Breast epithelium (tissue), 3 donors: ENCODE measurements at regions not wholly inside any gene's neighbourhood (a gene's known extent, or its start where the extent isn't known, plus 50 kb on each side); places are given as distances from the start of the nearest gene placed in this dataset.
A peak's percentile ranks its signal among the peaks of the same experiment; 100 is the strongest.

Experiments used
- POLR2A ChIP-seq: fragments of 450-650 bp; IDR thresholded peaks from one replicate; pipeline ENCODE4 v1.6.1; 2016; ENCODE audit warnings: antibody characterized with exemption, mild to moderate bottlenecking, moderate library complexity
- POLR2AphosphoS5 ChIP-seq, 3 donors: sonication (generic); formaldehyde crosslinking; IDR thresholded peaks; one replicate each; pipeline ENCODE4 v1.6.1; 2017; ENCODE audit warnings: antibody characterized with exemption in 3 of 3
- TF ChIP-seq, protein P1 (sequence below), 3 donors: fragments of 450-650 bp; IDR thresholded peaks; one replicate each; pipeline ENCODE4 v1.5.1; 2016 to 2017; ENCODE audit warnings: antibody characterized with exemption in 3 of 3, mild to moderate bottlenecking in 3 of 3, moderate library complexity in 3 of 3

DNA sequence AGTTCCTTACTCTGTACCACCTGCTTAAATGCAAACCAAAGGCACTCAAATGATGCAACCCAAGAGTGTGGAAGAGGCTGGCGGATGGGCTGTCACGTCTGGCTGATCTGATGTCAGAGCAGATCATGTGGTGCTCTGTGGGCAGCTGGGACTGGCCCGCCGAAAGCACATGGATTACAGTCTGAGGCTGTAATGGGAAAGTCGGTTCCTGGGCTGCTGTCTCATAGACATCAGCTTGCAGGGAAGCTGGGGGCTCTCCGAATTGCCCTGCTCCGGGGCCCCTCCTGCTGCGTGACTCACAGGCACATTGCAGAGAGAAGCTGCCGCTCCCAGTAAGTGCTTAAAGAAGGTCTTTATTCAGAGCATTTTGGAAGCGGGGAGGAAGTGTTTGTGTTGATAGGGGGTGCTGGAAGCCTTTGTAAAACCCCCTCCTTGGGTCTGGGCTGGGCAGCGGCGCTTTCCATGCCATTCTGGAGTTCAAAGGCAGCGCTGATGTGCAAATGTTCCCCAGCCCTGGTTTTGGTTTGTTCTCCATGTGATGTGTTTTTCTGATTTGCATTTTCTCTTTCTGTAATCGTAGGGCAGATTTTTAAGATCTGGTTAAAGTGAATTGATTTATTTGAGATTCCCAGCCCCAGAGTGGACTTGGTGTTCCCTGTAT, 181.1 kb downstream of the LARP7 start:
- TF ChIP-seq POLR2A (no peak), POLR2AphosphoS5 (IDR thresholded peaks at IDR 0.05) (peak in 1 of 3 donors; percentile 13)
- TF ChIP-seq, protein P1, sequence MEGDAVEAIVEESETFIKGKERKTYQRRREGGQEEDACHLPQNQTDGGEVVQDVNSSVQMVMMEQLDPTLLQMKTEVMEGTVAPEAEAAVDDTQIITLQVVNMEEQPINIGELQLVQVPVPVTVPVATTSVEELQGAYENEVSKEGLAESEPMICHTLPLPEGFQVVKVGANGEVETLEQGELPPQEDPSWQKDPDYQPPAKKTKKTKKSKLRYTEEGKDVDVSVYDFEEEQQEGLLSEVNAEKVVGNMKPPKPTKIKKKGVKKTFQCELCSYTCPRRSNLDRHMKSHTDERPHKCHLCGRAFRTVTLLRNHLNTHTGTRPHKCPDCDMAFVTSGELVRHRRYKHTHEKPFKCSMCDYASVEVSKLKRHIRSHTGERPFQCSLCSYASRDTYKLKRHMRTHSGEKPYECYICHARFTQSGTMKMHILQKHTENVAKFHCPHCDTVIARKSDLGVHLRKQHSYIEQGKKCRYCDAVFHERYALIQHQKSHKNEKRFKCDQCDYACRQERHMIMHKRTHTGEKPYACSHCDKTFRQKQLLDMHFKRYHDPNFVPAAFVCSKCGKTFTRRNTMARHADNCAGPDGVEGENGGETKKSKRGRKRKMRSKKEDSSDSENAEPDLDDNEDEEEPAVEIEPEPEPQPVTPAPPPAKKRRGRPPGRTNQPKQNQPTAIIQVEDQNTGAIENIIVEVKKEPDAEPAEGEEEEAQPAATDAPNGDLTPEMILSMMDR (IDR thresholded peaks at IDR 0.05), result no peak
